Neural progenitor cell (in vitro differentiated cells): ENCODE measurements at regions not wholly inside any gene's neighbourhood (a gene's known extent, or its start where the extent isn't known, plus 50 kb on each side); places are given as distances from the start of the nearest gene placed in this dataset.
A peak's percentile ranks its signal among the peaks of the same experiment; 100 is the strongest.

ENCODE experiments used
- DNase-seq: peaks from one replicate; pipeline ENCODE4 v3.0.0-alpha.2; 2016; ENCODE audit warnings: low spot score
- H2AFZ ChIP-seq: fragments of 200-600 bp; sonication (generic); replicated peaks from 2 replicates; pipeline ENCODE4 v1.6.1; 2016; ENCODE audit warnings: antibody characterized with exemption
- H3F3A ChIP-seq: fragments of 200-600 bp; sonication (generic); 2 replicates; pipeline ENCODE4 v1.6.1; 2016; ENCODE audit warnings: antibody characterized with exemption, low read depth
- H3K27ac ChIP-seq: fragments of 200-600 bp; sonication (generic); 2 replicates; pipeline ENCODE4 v1.5.1; 2016; ENCODE audit warnings: mild to moderate bottlenecking
- H3K27me3 ChIP-seq: fragments of 200-600 bp; sonication (generic); 2 replicates; pipeline ENCODE4 v1.6.1; 2016; ENCODE audit warnings: mild to moderate bottlenecking, moderate library complexity
- H3K36me3 ChIP-seq: fragments of 200-600 bp; sonication (generic); 2 replicates; pipeline ENCODE4 v1.5.1; 2016
- H3K4me1 ChIP-seq: fragments of 200-600 bp; sonication (generic); 2 replicates; pipeline ENCODE4 v1.6.1; 2016; ENCODE audit warnings: mixed run types
- H3K4me2 ChIP-seq: fragments of 200-600 bp; sonication (generic); 2 replicates; pipeline ENCODE4 v1.6.1; 2016
- H3K4me3 ChIP-seq: fragments of 200-600 bp; sonication (generic); 2 replicates; pipeline ENCODE4 v1.5.1; 2016
- H3K79me2 ChIP-seq: fragments of 200-600 bp; sonication (generic); 2 replicates; pipeline ENCODE4 v1.6.1; 2016; ENCODE audit warnings: low read depth
- H3K9ac ChIP-seq: fragments of 200-600 bp; sonication (generic); 2 replicates; pipeline ENCODE4 v1.6.1; 2016
- H3K9me3 ChIP-seq: fragments of 200-600 bp; sonication (generic); 2 replicates; pipeline ENCODE4 v1.5.1; 2016; ENCODE audit warnings: low read depth
- H4K20me1 ChIP-seq: fragments of 200-600 bp; sonication (generic); 2 replicates; pipeline ENCODE4 v1.6.1; 2016; ENCODE audit warnings: low read depth
- H3K27ac Mint-ChIP-seq: 3 replicates; pipeline ENCODE4 v1.8.0; 2021; ENCODE audit warnings: mixed read lengths
- H3K27me3 Mint-ChIP-seq: 2 replicates; pipeline ENCODE4 v1.8.0; 2022; ENCODE audit warnings: low read depth, mild to moderate bottlenecking, inconsistent platforms, moderate library complexity, mixed read lengths; ENCODE audit not compliant: insufficient read depth
- H3K36me3 Mint-ChIP-seq: 3 replicates; pipeline ENCODE4 v1.8.0; 2021; ENCODE audit warnings: mixed read lengths
- H3K4me1 Mint-ChIP-seq: 3 replicates; pipeline ENCODE4 v1.8.0; 2021; ENCODE audit warnings: mixed read lengths
- H3K4me3 Mint-ChIP-seq: 3 replicates; pipeline ENCODE4 v1.8.0; 2021; ENCODE audit warnings: mild to moderate bottlenecking, moderate library complexity, mixed read lengths
- H3K9me3 Mint-ChIP-seq: 3 replicates; pipeline ENCODE4 v1.8.0; 2020; ENCODE audit warnings: mixed read lengths
- EZH2 ChIP-seq: fragments of 200-600 bp; sonication (generic); IDR thresholded peaks from 2 replicates; pipeline ENCODE4 v1.6.1; 2017; ENCODE audit warnings: antibody characterized with exemption, mild to moderate bottlenecking, moderate library complexity
- EZH2phosphoT487 ChIP-seq: fragments of 200-600 bp; sonication (generic); IDR thresholded peaks from 2 replicates; pipeline ENCODE4 v1.6.1; 2017; ENCODE audit warnings: antibody characterized with exemption
- TF ChIP-seq, protein P1 (sequence below): fragments of 200-600 bp; sonication (generic); IDR thresholded peaks from 2 replicates; pipeline ENCODE4 v1.5.1; 2017; ENCODE audit warnings: antibody characterized with exemption, mild to moderate bottlenecking

DNA sequence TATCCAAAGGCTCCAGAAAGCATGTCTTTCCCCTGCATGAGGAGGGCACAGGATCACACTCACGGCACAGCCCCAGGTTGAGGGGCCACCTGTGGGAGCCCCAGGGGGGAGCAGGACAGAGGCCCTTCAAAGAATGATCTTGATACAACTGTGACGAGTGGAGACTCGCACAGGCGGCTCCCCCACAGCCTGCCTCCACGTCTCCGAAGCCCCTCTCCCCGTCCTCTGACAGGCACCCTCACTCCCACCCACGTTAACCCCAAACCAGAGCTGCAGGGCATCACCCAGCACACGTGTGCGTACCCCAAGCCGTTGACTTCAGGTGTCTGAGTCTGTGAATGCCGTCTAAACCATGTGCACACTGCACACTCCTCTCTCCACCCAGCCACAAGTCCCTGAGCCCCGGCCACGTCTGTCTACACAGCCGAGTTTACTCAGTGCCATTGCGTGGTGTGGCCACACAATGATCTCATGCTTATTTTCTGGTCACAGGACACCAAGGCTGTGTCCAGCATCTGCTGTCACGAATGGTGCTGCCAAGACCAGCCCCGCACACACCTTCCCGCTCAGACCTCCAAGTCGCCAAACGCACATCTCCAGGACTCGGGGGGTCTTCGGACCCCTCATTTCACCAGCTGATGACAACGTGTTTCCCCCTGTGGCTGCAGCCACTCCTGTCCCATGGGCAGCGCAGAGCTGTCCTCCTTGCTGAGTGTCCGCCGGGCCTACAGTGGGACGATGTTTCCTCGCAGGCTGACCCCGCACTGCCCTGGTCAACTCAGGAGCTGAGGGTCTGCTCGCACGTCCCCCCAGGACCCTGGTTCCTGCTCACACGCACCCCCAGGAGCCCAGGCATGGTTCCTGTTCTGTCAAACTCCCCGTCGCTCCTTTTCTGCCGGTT lies 251.2 kb downstream of the BRD1 start:
- Histone ChIP-seq H3F3A (no peaks in the 10 kb centered on the region), H3K4me3 (no peak overlapping the region), H3K27ac (no peak overlapping the region), H3K36me3 (no peaks in the 10 kb centered on the region), H3K9ac (no peak overlapping the region), H3K4me2 (no peak overlapping the region), H3K4me1 (no peaks in the 10 kb centered on the region), H2AFZ (no peak overlapping the region), H3K9me3 (no peaks in the 10 kb centered on the region), H3K79me2 (no peaks in the 10 kb centered on the region), H3K27me3 (no peaks in the 10 kb centered on the region), H4K20me1 (no peaks in the 10 kb centered on the region)
- H3K27ac Mint-ChIP-seq = peak overlapping the region; percentile 42
- no peaks in the 10 kb centered on the region for H3K36me3 Mint-ChIP-seq
- peaks cover 2% of the 10 kb centered on the region for H3K27me3 Mint-ChIP-seq
- H3K9me3 Mint-ChIP-seq = peaks cover 5% of the 10 kb centered on the region
- no peaks in the 10 kb centered on the region for H3K4me1 Mint-ChIP-seq
- H3K4me3 Mint-ChIP-seq = no peak overlapping the region
- TF ChIP-seq, protein P1, sequence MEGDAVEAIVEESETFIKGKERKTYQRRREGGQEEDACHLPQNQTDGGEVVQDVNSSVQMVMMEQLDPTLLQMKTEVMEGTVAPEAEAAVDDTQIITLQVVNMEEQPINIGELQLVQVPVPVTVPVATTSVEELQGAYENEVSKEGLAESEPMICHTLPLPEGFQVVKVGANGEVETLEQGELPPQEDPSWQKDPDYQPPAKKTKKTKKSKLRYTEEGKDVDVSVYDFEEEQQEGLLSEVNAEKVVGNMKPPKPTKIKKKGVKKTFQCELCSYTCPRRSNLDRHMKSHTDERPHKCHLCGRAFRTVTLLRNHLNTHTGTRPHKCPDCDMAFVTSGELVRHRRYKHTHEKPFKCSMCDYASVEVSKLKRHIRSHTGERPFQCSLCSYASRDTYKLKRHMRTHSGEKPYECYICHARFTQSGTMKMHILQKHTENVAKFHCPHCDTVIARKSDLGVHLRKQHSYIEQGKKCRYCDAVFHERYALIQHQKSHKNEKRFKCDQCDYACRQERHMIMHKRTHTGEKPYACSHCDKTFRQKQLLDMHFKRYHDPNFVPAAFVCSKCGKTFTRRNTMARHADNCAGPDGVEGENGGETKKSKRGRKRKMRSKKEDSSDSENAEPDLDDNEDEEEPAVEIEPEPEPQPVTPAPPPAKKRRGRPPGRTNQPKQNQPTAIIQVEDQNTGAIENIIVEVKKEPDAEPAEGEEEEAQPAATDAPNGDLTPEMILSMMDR = no peak
- TF ChIP-seq EZH2phosphoT487 (no peak), EZH2 (no peak)
- no peak for DNase-seq

DNA sequence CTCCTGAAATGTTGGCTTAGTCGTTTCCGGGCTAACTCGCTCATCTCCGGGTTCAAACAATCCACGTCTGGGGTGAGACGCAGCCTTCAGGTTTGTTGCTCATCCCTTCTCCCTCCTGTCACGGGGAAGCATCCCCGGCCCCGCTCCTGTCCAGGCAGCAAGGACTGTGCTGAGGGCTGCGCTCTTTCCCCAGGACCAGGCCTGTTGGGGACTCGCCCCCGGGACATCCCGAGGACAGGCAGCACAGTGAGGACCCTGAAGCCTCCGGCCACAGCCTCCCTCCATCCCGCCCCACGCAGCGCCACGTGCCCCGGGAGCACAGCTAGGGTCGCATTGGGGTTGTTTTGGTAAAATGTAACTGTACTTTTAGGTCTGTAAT lies 252.0 kb downstream of the BRD1 start:
- TF ChIP-seq EZH2 (no peak), EZH2phosphoT487 (no peak)
- TF ChIP-seq, protein P1 = no peak
- Histone ChIP-seq H3K79me2 (no peaks in the 10 kb centered on the region), H3K4me2 (no peak overlapping the region), H4K20me1 (no peaks in the 10 kb centered on the region), H2AFZ (no peak overlapping the region), H3K9me3 (no peaks in the 10 kb centered on the region), H3K4me1 (no peaks in the 10 kb centered on the region), H3K4me3 (no peak overlapping the region), H3K27me3 (no peaks in the 10 kb centered on the region), H3K9ac (no peak overlapping the region), H3K36me3 (no peaks in the 10 kb centered on the region), H3K27ac (no peak overlapping the region), H3F3A (no peaks in the 10 kb centered on the region)
- peaks cover 5% of the 10 kb centered on the region for H3K9me3 Mint-ChIP-seq
- H3K4me1 Mint-ChIP-seq = no peaks in the 10 kb centered on the region
- no peak overlapping the region for H3K27ac Mint-ChIP-seq
- no peak for DNase-seq
- no peaks in the 10 kb centered on the region for H3K36me3 Mint-ChIP-seq
- peaks cover 2% of the 10 kb centered on the region for H3K27me3 Mint-ChIP-seq
- no peak overlapping the region for H3K4me3 Mint-ChIP-seq

- H3K4me1 ChIP-seq = no peaks in the 10 kb centered on the region
- H3K36me3 ChIP-seq = no peaks in the 10 kb centered on the region
- H3K4me3 ChIP-seq = no peak overlapping the region
- no peak overlapping the region for H3K4me2 ChIP-seq
- H3K4me1 Mint-ChIP-seq = no peaks in the 10 kb centered on the region
- H3K79me2 ChIP-seq = no peaks in the 10 kb centered on the region
- no peak overlapping the region for H3K4me3 Mint-ChIP-seq
- no peaks in the 10 kb centered on the region for H3K9me3 ChIP-seq
- no peaks in the 10 kb centered on the region for H3K36me3 Mint-ChIP-seq
- DNase-seq = no peak
- H3F3A ChIP-seq = no peaks in the 10 kb centered on the region
- no peaks in the 10 kb centered on the region for H3K27me3 ChIP-seq
- peaks cover 6% of the 10 kb centered on the region for H3K27me3 Mint-ChIP-seq
- H3K9ac ChIP-seq = no peak overlapping the region
- no peak overlapping the region for H2AFZ ChIP-seq
- no peaks in the 10 kb centered on the region for H4K20me1 ChIP-seq
- TF ChIP-seq EZH2phosphoT487 = no peak
- TF ChIP-seq EZH2 = no peak
- TF ChIP-seq, protein P1 = no peak
- H3K27ac Mint-ChIP-seq = no peak overlapping the region
- no peak overlapping the region for H3K27ac ChIP-seq
- H3K9me3 Mint-ChIP-seq = peaks cover 5% of the 10 kb centered on the region
Measured at GRCh38 chr22:49574881-49575702, 252.6 kb downstream of the BRD1 start.
